HEK293 (cell line): ENCODE measurements at regions not wholly inside any gene's neighbourhood (a gene's known extent, or its start where the extent isn't known, plus 50 kb on each side); places are given as distances from the start of the nearest gene placed in this dataset.

Source experiments
- CTCF ChIA-PET: fragments of 350-600 bp; formaldehyde crosslinking; extraction: SDS; loops from one replicate; lab custom pipeline; 2021; ENCODE audit warnings: antibody characterized with exemption; lab: Yijun Ruan, JAX
- POLR2A ChIA-PET: fragments of 300-600 bp; formaldehyde crosslinking; extraction: SDS; loops from one replicate; lab custom pipeline; 2020; ENCODE audit warnings: antibody characterized with exemption, inconsistent platforms; lab: Yijun Ruan, JAX
- H3K27ac ChIP-seq: fragments of 200-500 bp; sonication (Bioruptor generic); 2 replicates; pipeline ENCODE4 v1.5.1; 2014; ENCODE audit warnings: low read depth, low read length, control low read depth, inconsistent platforms; ENCODE audit errors: extremely low read depth
- H3K36me3 ChIP-seq, 2 experiments: fragments of 200-500 bp in 1 of 2; sonication (Bioruptor generic) in 1 of 2; 1 replicate in 1 of 2; 2 replicates in 1 of 2; pipeline ENCODE4 v1.5.1; 2014 to 2017; ENCODE audit warnings: inconsistent platforms in 2 of 2, low read length in 2 of 2; ENCODE audit not compliant: control insufficient read depth in 2 of 2, insufficient read depth in 1 of 2
- H3K4me1 ChIP-seq: fragments of 200-500 bp; sonication (Bioruptor generic); 2 replicates; pipeline ENCODE4 v1.5.1; 2014; ENCODE audit warnings: mild to moderate bottlenecking, low read length, inconsistent platforms; ENCODE audit not compliant: control insufficient read depth, insufficient read depth
- H3K4me3 ChIP-seq: 2 replicates; pipeline ENCODE4 v1.5.1; 2011; ENCODE audit warnings: low read depth, mild to moderate bottlenecking, control low read depth, low read length, moderate library complexity
- H3K9me3 ChIP-seq: fragments of 200-500 bp; sonication (Bioruptor generic); 2 replicates; pipeline ENCODE4 v1.5.1; 2014; ENCODE audit warnings: low read depth, low read length, inconsistent platforms; ENCODE audit not compliant: control insufficient read depth, insufficient read depth
- CTCF ChIP-seq: fragments of 450-650 bp; formaldehyde crosslinking; IDR thresholded peaks from 2 replicates; pipeline ENCODE4 v1.5.1; 2016; ENCODE audit warnings: missing biosample characterization, missing genetic modification characterization
- KLF9 ChIP-seq: fragments of 450-650 bp; formaldehyde crosslinking; IDR thresholded peaks from 2 replicates; pipeline ENCODE4 v1.5.1; 2016; ENCODE audit warnings: missing biosample characterization, missing genetic modification characterization, low read depth
- PRDM6 ChIP-seq: fragments of 450-650 bp; formaldehyde crosslinking; IDR thresholded peaks from 2 replicates; pipeline ENCODE4 v1.5.1; 2017; ENCODE audit warnings: missing biosample characterization, missing genetic modification characterization
- SALL2 ChIP-seq: fragments of 450-650 bp; formaldehyde crosslinking; IDR thresholded peaks from 2 replicates; pipeline ENCODE4 v1.5.0; 2017; ENCODE audit warnings: missing biosample characterization, mild to moderate bottlenecking, missing genetic modification characterization, borderline replicate concordance
- SP7 ChIP-seq: fragments of 450-650 bp; formaldehyde crosslinking; IDR thresholded peaks from 2 replicates; pipeline ENCODE4 v1.5.1; 2016; ENCODE audit warnings: missing biosample characterization, missing genetic modification characterization
- YY2 ChIP-seq: fragments of 450-650 bp; formaldehyde crosslinking; IDR thresholded peaks from 2 replicates; pipeline ENCODE4 v1.5.1; 2016; ENCODE audit warnings: missing biosample characterization, missing genetic modification characterization
- ZBTB1 ChIP-seq: fragments of 450-650 bp; formaldehyde crosslinking; IDR thresholded peaks from 2 replicates; pipeline ENCODE4 v1.5.1; 2016; ENCODE audit warnings: missing biosample characterization, missing genetic modification characterization
- ZNF133 ChIP-seq: fragments of 450-650 bp; formaldehyde crosslinking; IDR thresholded peaks from 2 replicates; pipeline ENCODE4 v1.5.1; 2016; ENCODE audit warnings: missing biosample characterization, missing genetic modification characterization
- ZNF211 ChIP-seq: fragments of 450-650 bp; formaldehyde crosslinking; IDR thresholded peaks from 2 replicates; pipeline ENCODE4 v1.5.1; 2016; ENCODE audit warnings: low read depth, missing biosample characterization, missing genetic modification characterization
- ZNF335 ChIP-seq: fragments of 450-650 bp; formaldehyde crosslinking; conservative IDR thresholded peaks from 2 replicates; pipeline ENCODE4 v1.5.1; 2016; ENCODE audit warnings: missing biosample characterization, missing genetic modification characterization
- ZNF362 ChIP-seq: fragments of 450-650 bp; formaldehyde crosslinking; IDR thresholded peaks from 2 replicates; pipeline ENCODE4 v1.5.1; 2016; ENCODE audit warnings: missing biosample characterization, missing genetic modification characterization
- ZNF398 ChIP-seq: fragments of 450-650 bp; formaldehyde crosslinking; IDR thresholded peaks from 2 replicates; pipeline ENCODE4 v1.5.1; 2017; ENCODE audit warnings: missing biosample characterization, missing genetic modification characterization
- ZNF433 ChIP-seq: fragments of 450-650 bp; formaldehyde crosslinking; IDR thresholded peaks from 2 replicates; pipeline ENCODE4 v1.5.1; 2016; ENCODE audit warnings: missing biosample characterization, missing genetic modification characterization, low read depth
- ZNF514 ChIP-seq: fragments of 450-650 bp; formaldehyde crosslinking; IDR thresholded peaks from 2 replicates; pipeline ENCODE4 v1.5.1; 2016; ENCODE audit warnings: missing biosample characterization, missing genetic modification characterization
- ZNF529 ChIP-seq: fragments of 450-650 bp; formaldehyde crosslinking; IDR thresholded peaks from 2 replicates; pipeline ENCODE4 v1.5.1; 2017; ENCODE audit warnings: missing genetic modification characterization, missing biosample characterization; ENCODE audit not compliant: insufficient replicate concordance
- ZNF530 ChIP-seq: fragments of 450-650 bp; formaldehyde crosslinking; IDR thresholded peaks from 2 replicates; pipeline ENCODE4 v1.5.1; 2016; ENCODE audit warnings: low read depth, missing biosample characterization, missing genetic modification characterization
- ZNF549 ChIP-seq: fragments of 450-650 bp; IDR thresholded peaks from 2 replicates; pipeline ENCODE4 v1.5.1; 2018; ENCODE audit warnings: missing biosample characterization, missing genetic modification characterization, mild to moderate bottlenecking, inconsistent platforms, moderate library complexity
- ZNF585B ChIP-seq: fragments of 450-650 bp; formaldehyde crosslinking; IDR thresholded peaks from 2 replicates; pipeline ENCODE4 v1.5.1; 2016; ENCODE audit warnings: missing biosample characterization, missing genetic modification characterization
- ZNF621 ChIP-seq: fragments of 450-650 bp; formaldehyde crosslinking; IDR thresholded peaks from 2 replicates; pipeline ENCODE4 v1.5.1; 2017; ENCODE audit warnings: missing biosample characterization, missing genetic modification characterization
- ZNF658 ChIP-seq: fragments of 450-650 bp; formaldehyde crosslinking; IDR thresholded peaks from 2 replicates; pipeline ENCODE4; 2016; ENCODE audit warnings: missing biosample characterization, missing genetic modification characterization
- ZNF670 ChIP-seq: fragments of 450-650 bp; formaldehyde crosslinking; IDR thresholded peaks from 2 replicates; pipeline ENCODE4 v1.5.1; 2016; ENCODE audit warnings: missing biosample characterization, missing genetic modification characterization, low read depth
- ZNF701 ChIP-seq: fragments of 450-650 bp; formaldehyde crosslinking; IDR thresholded peaks from 2 replicates; pipeline ENCODE4 v1.5.1; 2016; ENCODE audit warnings: missing biosample characterization, missing genetic modification characterization

GRCh38 chr11:97614606-97615005, 1224.8 kb downstream of the JRKL start (continued):
- TF ChIP-seq ZNF529 (tag by site-specific recombination): no peak
- no peak for TF ChIP-seq ZNF433 (tag by site-specific recombination)
- TF ChIP-seq ZNF670 (tag by site-specific recombination): no peak
- TF ChIP-seq ZNF211 (tag by site-specific recombination): no peak
- no peak for TF ChIP-seq PRDM6 (tag by site-specific recombination)
- TF ChIP-seq ZNF398 (tag by site-specific recombination): no peak
- no peak for TF ChIP-seq ZNF530

GRCh38 chr11:97615546-97615945, 1225.7 kb downstream of the JRKL start:
- H3K4me1 ChIP-seq: no peaks in the 10 kb centered on the region
- ChIA-PET CTCF (no interaction called here), POLR2A (no interaction called here)
- H3K9me3 ChIP-seq: no peaks in the 10 kb centered on the region
- H3K27ac ChIP-seq: no peak overlapping the region
- H3K36me3 ChIP-seq: no peaks in the 10 kb centered on the region
- H3K4me3 ChIP-seq: no peak overlapping the region
- TF ChIP-seq ZNF585B: no peak
- no peak for TF ChIP-seq SALL2 (tag by site-specific recombination)
- TF ChIP-seq ZNF549 (tag by site-specific recombination): no peak
- TF ChIP-seq CTCF (tag by site-specific recombination): no peak
- TF ChIP-seq ZNF621 (tag by site-specific recombination): no peak
- no peak for TF ChIP-seq ZNF335 (tag by site-specific recombination)
- TF ChIP-seq ZNF658 (tag by site-specific recombination): no peak
- TF ChIP-seq KLF9: no peak
- no peak for TF ChIP-seq ZBTB1
- no peak for TF ChIP-seq ZNF362 (tag by site-specific recombination)
- TF ChIP-seq ZNF701 (tag by site-specific recombination): no peak
- no peak for TF ChIP-seq YY2 (tag by site-specific recombination)
- TF ChIP-seq ZNF514 (tag by site-specific recombination): no peak
- no peak for TF ChIP-seq ZNF433 (tag by site-specific recombination)
- no peak for TF ChIP-seq ZNF133 (tag by site-specific recombination)
- TF ChIP-seq SP7 (tag by site-specific recombination): no peak
